Keratinocyte (primary cell): ENCODE measurements at regions not wholly inside any gene's neighbourhood (a gene's known extent, or its start where the extent isn't known, plus 50 kb on each side); places are given as distances from the start of the nearest gene placed in this dataset.

ENCODE experiments used
- CTCF ChIP-seq, 3 experiments: IDR thresholded peaks in 1 of 3; conservative IDR thresholded peaks in 1 of 3; optimal IDR thresholded peaks in 1 of 3; 2 replicates in 2 of 3; 3 replicates in 1 of 3; pipeline versions ENCODE3 to v1.5.1; 2011; ENCODE audit warnings: low read length in 3 of 3, mild to moderate bottlenecking in 3 of 3, moderate library complexity in 2 of 3, control low read depth in 1 of 3, inconsistent platforms in 1 of 3; ENCODE audit not compliant: insufficient read depth in 2 of 3; ENCODE audit errors: extremely low read depth in 1 of 3
- EZH2 ChIP-seq: IDR thresholded peaks from one replicate; pipeline ENCODE4 v1.6.1; 2012; ENCODE audit warnings: inconsistent platforms, mild to moderate bottlenecking, low read length, moderate library complexity

GRCh38 chr16:86824751-86825296 lies 246.5 kb downstream of the FOXL1 start:
- TF ChIP-seq CTCF (optimal IDR thresholded peaks at IDR 0.05 in 1 of 3, IDR thresholded peaks at IDR 0.05 in 1 of 3, conservative IDR thresholded peaks at IDR 0.05 in 1 of 3; ENCODE audit: extremely low read depth in 1 of 3, insufficient read depth in 2 of 3, low read length in 3 of 3): no peak
- TF ChIP-seq EZH2: no peak
